ENCODE measurements at regions not wholly inside any gene's neighbourhood (a gene's known extent, or its start where the extent isn't known, plus 50 kb on each side); places are given as distances from the start of the nearest gene placed in this dataset.
"Not testable (repeated sequence)": the region's sequence is repeated elsewhere in the genome, so short reads cannot be mapped to it uniquely, and the experiment has no call there.

DNA sequence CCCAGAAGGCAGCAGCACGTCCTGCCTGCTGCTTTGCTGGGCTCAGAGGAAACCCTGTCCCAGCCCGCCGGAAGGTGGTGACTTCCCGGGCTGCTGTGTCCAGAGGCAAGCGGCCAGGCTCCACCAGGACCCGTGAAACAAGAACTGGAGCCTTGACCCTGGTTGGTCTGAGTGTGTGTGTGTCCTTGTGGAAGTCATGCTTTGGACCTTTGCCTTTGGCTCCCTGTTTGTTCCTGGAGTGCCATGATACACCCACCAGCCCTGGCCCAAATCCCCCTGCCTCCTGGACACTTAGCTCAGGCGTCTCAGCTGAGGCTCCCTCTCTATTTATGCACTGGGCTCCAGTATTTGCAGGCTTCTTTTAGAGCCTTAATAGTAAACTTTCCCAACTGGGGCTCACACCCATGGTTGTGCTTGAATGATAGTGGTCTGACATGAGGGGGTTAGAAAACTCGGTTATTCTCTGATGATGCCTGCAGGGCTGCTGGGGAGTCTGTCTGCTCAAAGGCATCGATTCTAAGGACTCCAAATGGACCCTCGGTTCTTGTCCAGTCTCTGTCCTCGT is 72.2 kb downstream of the C9orf50 start:
- no peak overlapping the region for H2AFZ ChIP-seq
- no TSS peak for BruUV-seq (replicated peaks)
- no peaks in the 10 kb centered on the region for H3K36me3 ChIP-seq (ENCODE audit: low read depth)
- intact Hi-C loops (cut with micrococcal nuclease; ENCODE audit: unreplicated experiment), result no loop called here
- no peaks in the 10 kb centered on the region for H3K79me2 ChIP-seq (ENCODE audit: low read depth)
- DNase-seq, result no peak
- no peaks in the 10 kb centered on the region for H3K27me3 ChIP-seq (ENCODE audit: insufficient read depth, low read depth)
- H4K20me1 ChIP-seq (ENCODE audit: insufficient read depth), result no peaks in the 10 kb centered on the region
- no peak overlapping the region for H3K4me3 ChIP-seq
- no peaks in the 10 kb centered on the region; the same call in 1 of the 2 replicates for H3F3A ChIP-seq (ENCODE audit: insufficient read depth, low read depth)
- no peaks in the 10 kb centered on the region for H3K9me2 ChIP-seq (ENCODE audit: insufficient read depth)
- 0 out of 2 replicates have a peak, but pooled peaks cover 4% of the 10 kb centered on the region for H3K4me1 ChIP-seq (replicated peaks; ENCODE audit: insufficient read depth)
- H3K9me3 ChIP-seq (ENCODE audit: insufficient read depth, low read depth), result no peaks in the 10 kb centered on the region
- H3K4me2 ChIP-seq, result no peak overlapping the region
- H3K27ac ChIP-seq, result no peak overlapping the region
- ChIA-PET POLR2A (ENCODE audit: unreplicated experiment) (interaction anchor here (0.6 kb wide), 1 partner anchor 101 kb away, joined by 3 read pairs; no protein-coding TSS in a partner anchor), CTCF (interaction anchor here (0.5 to 0.6 kb wide), 2 partner anchors 52 to 395 kb away, joined by 3 to 4 read pairs; no protein-coding TSS in a partner anchor)
- TF ChIP-seq EZH2 (IDR thresholded peaks at IDR 0.05; ENCODE audit: low read depth) (no peak), CTCF (conservative IDR thresholded peaks at IDR 0.05) (no peak)

GRCh38 chr9:129547869-129548570 is 72.9 kb downstream of the C9orf50 start:
- DNase-seq, result no peak
- CTCF ChIA-PET, result interaction anchor here (0.5 to 0.6 kb wide), 2 partner anchors 13 to 51 kb away, joined by 3 read pairs; no protein-coding TSS in a partner anchor
- H3K4me2 ChIP-seq, result no peak overlapping the region
- H3K9me3 ChIP-seq (ENCODE audit: insufficient read depth, low read depth), result no peaks in the 10 kb centered on the region
- BruUV-seq (replicated peaks), result no TSS peak
- H3K4me3 ChIP-seq, result no peak overlapping the region
- no peak for TF ChIP-seq CTCF (conservative IDR thresholded peaks at IDR 0.05)
- H3K27ac ChIP-seq, result no peak overlapping the region
- no peaks in the 10 kb centered on the region for H3K27me3 ChIP-seq (ENCODE audit: insufficient read depth, low read depth)
- no peaks in the 10 kb centered on the region for H3K79me2 ChIP-seq (ENCODE audit: low read depth)
- no peaks in the 10 kb centered on the region for H3F3A ChIP-seq (ENCODE audit: insufficient read depth, low read depth)
- H3K9me2 ChIP-seq (ENCODE audit: insufficient read depth), result no peaks in the 10 kb centered on the region
- intact Hi-C loops (cut with micrococcal nuclease; ENCODE audit: unreplicated experiment), result no loop called here
- H3K36me3 ChIP-seq (ENCODE audit: low read depth), result no peaks in the 10 kb centered on the region
- POLR2A ChIA-PET (ENCODE audit: unreplicated experiment), result interaction anchor here (0.6 to 0.7 kb wide), 2 partner anchors 298 to 381 kb away, joined by 3 to 5 read pairs; no protein-coding TSS in a partner anchor
- H2AFZ ChIP-seq, result no peak overlapping the region
- H4K20me1 ChIP-seq (ENCODE audit: insufficient read depth), result no peaks in the 10 kb centered on the region
- peaks cover 9% of the 10 kb centered on the region; the same call in 1 of the 2 replicates for H3K4me1 ChIP-seq (replicated peaks; ENCODE audit: insufficient read depth)

DNA sequence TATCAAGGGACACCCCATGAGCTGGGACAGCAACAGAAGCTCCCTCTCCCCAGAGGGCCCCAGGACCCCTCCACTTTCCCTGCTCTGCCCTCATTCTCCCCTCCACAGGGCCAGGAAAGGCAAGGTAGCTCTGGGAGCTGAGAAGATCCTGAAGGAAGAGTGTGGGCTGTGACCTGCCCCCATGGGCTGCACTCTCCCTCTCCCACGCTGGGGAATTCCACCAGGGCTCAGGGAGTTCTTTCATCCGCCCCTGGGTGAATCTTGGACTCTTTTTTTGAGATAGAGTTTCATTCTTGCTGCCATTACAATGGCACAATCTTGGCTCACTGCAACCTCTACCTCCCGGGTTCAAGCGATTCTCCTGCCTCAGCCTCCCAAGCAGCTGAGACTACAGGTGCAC is 73.8 kb downstream of the C9orf50 start:
- Histone ChIP-seq H3K36me3 (ENCODE audit: low read depth) (no peaks in the 10 kb centered on the region), H3K79me2 (ENCODE audit: low read depth) (no peaks in the 10 kb centered on the region), H3K4me2 (no peak overlapping the region), H2AFZ (no peak overlapping the region), H3K4me3 (no peak overlapping the region), H3K9me2 (ENCODE audit: insufficient read depth) (no peaks in the 10 kb centered on the region), H3K27me3 (ENCODE audit: insufficient read depth, low read depth) (no peaks in the 10 kb centered on the region), H3K27ac (no peak overlapping the region), H3F3A (ENCODE audit: insufficient read depth, low read depth) (peaks cover 5% of the 10 kb centered on the region; the same call in 1 of the 2 replicates), H3K9me3 (ENCODE audit: insufficient read depth, low read depth) (no peaks in the 10 kb centered on the region), H3K4me1 (replicated peaks; ENCODE audit: insufficient read depth) (peaks cover 15% of the 10 kb centered on the region; the same call in 1 of the 2 replicates), H4K20me1 (ENCODE audit: insufficient read depth) (no peaks in the 10 kb centered on the region)
- TF ChIP-seq CTCF (conservative IDR thresholded peaks at IDR 0.05) (no peak), EZH2 (IDR thresholded peaks at IDR 0.05; ENCODE audit: low read depth) (no peak)
- no TSS peak for BruUV-seq (replicated peaks)
- no peak for DNase-seq
- intact Hi-C loops (cut with micrococcal nuclease; ENCODE audit: unreplicated experiment), result no loop called here
- CTCF ChIA-PET, result no interaction called here
- POLR2A ChIA-PET (ENCODE audit: unreplicated experiment), result interaction anchor here (0.7 kb wide), 1 partner anchor 380 kb away, joined by 5 read pairs; no protein-coding TSS in a partner anchor

- H3K9me3 ChIP-seq (ENCODE audit: insufficient read depth, low read depth); H2AFZ ChIP-seq; CTCF ChIA-PET; H3K79me2 ChIP-seq (ENCODE audit: low read depth); POLR2A ChIA-PET (ENCODE audit: unreplicated experiment); H3K4me3 ChIP-seq; H3K9me2 ChIP-seq (ENCODE audit: insufficient read depth); H4K20me1 ChIP-seq (ENCODE audit: insufficient read depth); H3K27me3 ChIP-seq (ENCODE audit: insufficient read depth, low read depth); H3K27ac ChIP-seq; intact Hi-C loops (cut with micrococcal nuclease; ENCODE audit: unreplicated experiment); H3K4me2 ChIP-seq; BruUV-seq (replicated peaks); DNase-seq; H3F3A ChIP-seq (ENCODE audit: insufficient read depth, low read depth); H3K36me3 ChIP-seq (ENCODE audit: low read depth): not testable (repeated sequence)
- peaks cover 15% of the 10 kb centered on the region; the same call in 1 of the 2 replicates for H3K4me1 ChIP-seq (replicated peaks; ENCODE audit: insufficient read depth)
Measured at GRCh38 chr9:129545876-129546275, 75.0 kb downstream of the C9orf50 start.
